ENCODE measurements at regions not wholly inside any gene's neighbourhood (a gene's known extent, or its start where the extent isn't known, plus 50 kb on each side); places are given as distances from the start of the nearest gene placed in this dataset.

GRCh38 chr2:12264146-12264545, 452.6 kb upstream of the TRIB2 start:
- DNase-seq (ENCODE audit: low read depth): no peak
- no peak for TF ChIP-seq CTCF (conservative IDR thresholded peaks at IDR 0.05; ENCODE audit: low read length)
- H3K4me3 ChIP-seq (ENCODE audit: low read length): no peak overlapping the region

GRCh38 chr2:12265646-12266045, 451.1 kb upstream of the TRIB2 start:
- TF ChIP-seq CTCF (conservative IDR thresholded peaks at IDR 0.05; ENCODE audit: low read length): no peak
- DNase-seq (ENCODE audit: low read depth): peak; percentile 34

GRCh38 chr2:12267042-12267441, 449.7 kb upstream of the TRIB2 start:
- no peak for TF ChIP-seq CTCF (conservative IDR thresholded peaks at IDR 0.05; ENCODE audit: low read length)
- no peak overlapping the region for H3K4me3 ChIP-seq (ENCODE audit: low read length)
- no peak for DNase-seq (ENCODE audit: low read depth)

More at GRCh38 chr2:12265646-12266045, 451.1 kb upstream of the TRIB2 start:
- H3K4me3 ChIP-seq (ENCODE audit: low read length): no peak overlapping the region

- TF ChIP-seq CTCF (conservative IDR thresholded peaks at IDR 0.05; ENCODE audit: low read length): no peak
- H3K4me3 ChIP-seq (ENCODE audit: low read length): no peak overlapping the region
- DNase-seq (ENCODE audit: low read depth): no peak
Measured at GRCh38 chr2:12269041-12269972, 447.4 kb upstream of the TRIB2 start.

- H3K4me3 ChIP-seq (ENCODE audit: low read length): no peak overlapping the region
- no peak for DNase-seq (ENCODE audit: low read depth)
- no peak for TF ChIP-seq CTCF (conservative IDR thresholded peaks at IDR 0.05; ENCODE audit: low read length)
Measured at GRCh38 chr2:12270876-12271588, 445.7 kb upstream of the TRIB2 start.

- no peak for TF ChIP-seq CTCF (conservative IDR thresholded peaks at IDR 0.05; ENCODE audit: low read length)
- DNase-seq (ENCODE audit: low read depth): no peak
- no peak overlapping the region for H3K4me3 ChIP-seq (ENCODE audit: low read length)
Measured at GRCh38 chr2:12271589-12271984, 445.1 kb upstream of the TRIB2 start.

Measured in AG10803 (cell line).